ENCODE measurements at regions not wholly inside any gene's neighbourhood (a gene's known extent, or its start where the extent isn't known, plus 50 kb on each side); places are given as distances from the start of the nearest gene placed in this dataset.
A peak's percentile ranks its signal among the peaks of the same experiment; 100 is the strongest.

DNA sequence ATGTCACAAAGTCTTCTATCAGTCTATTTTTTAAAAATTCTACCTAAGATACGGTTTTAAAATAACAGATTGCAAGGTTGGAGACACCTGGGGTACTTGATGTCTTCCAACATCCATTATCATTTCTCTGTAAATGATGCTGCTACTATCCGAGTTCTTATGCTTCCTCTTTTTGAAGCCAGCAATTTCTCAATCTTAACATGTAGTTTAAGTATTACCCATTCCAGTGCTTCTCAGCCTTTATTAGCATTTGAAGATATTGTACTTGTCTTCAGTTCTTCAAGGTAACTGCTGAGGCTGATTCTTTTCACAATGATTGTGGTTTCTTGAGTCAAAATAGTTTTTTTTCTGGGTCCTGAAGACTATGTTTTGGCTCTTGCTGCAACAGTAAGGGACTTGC lies 96.4 kb upstream of the SELENOP start:
- Mint-ChIP-seq H3K4me1 (peaks cover 3% of the 10 kb centered on the region; the same call in 2 of the 3 replicates), H3K27me3 (ENCODE audit: insufficient read depth, low read depth, poor library complexity) (peaks cover 32% of the 10 kb centered on the region), H3K4me3 (peak overlapping the region; percentile 84), H3K27ac (no peak overlapping the region), H3K9me3 (no peaks in the 10 kb centered on the region; the same call in 2 of the 3 replicates), H3K36me3 (ENCODE audit: low read depth) (no peaks in the 10 kb centered on the region)
- H3K27ac ChIP-seq (ENCODE audit: low read depth): no peak overlapping the region
- no peaks in the 10 kb centered on the region for H4K20me1 ChIP-seq (replicated peaks; ENCODE audit: insufficient read depth)
- H3K4me1 ChIP-seq (ENCODE audit: insufficient read depth): no peaks in the 10 kb centered on the region
- no peak for ATAC-seq
- no peaks in the 10 kb centered on the region for H3F3A ChIP-seq (replicated peaks; ENCODE audit: low read depth)
- no peak for TF ChIP-seq ZNF114 (CRISPR knock-in tag; IDR thresholded peaks at IDR 0.05)
- no peak for TF ChIP-seq CREB1 (CRISPR knock-in tag; IDR thresholded peaks at IDR 0.05; ENCODE audit: low read depth)
- TF ChIP-seq, protein P1, sequence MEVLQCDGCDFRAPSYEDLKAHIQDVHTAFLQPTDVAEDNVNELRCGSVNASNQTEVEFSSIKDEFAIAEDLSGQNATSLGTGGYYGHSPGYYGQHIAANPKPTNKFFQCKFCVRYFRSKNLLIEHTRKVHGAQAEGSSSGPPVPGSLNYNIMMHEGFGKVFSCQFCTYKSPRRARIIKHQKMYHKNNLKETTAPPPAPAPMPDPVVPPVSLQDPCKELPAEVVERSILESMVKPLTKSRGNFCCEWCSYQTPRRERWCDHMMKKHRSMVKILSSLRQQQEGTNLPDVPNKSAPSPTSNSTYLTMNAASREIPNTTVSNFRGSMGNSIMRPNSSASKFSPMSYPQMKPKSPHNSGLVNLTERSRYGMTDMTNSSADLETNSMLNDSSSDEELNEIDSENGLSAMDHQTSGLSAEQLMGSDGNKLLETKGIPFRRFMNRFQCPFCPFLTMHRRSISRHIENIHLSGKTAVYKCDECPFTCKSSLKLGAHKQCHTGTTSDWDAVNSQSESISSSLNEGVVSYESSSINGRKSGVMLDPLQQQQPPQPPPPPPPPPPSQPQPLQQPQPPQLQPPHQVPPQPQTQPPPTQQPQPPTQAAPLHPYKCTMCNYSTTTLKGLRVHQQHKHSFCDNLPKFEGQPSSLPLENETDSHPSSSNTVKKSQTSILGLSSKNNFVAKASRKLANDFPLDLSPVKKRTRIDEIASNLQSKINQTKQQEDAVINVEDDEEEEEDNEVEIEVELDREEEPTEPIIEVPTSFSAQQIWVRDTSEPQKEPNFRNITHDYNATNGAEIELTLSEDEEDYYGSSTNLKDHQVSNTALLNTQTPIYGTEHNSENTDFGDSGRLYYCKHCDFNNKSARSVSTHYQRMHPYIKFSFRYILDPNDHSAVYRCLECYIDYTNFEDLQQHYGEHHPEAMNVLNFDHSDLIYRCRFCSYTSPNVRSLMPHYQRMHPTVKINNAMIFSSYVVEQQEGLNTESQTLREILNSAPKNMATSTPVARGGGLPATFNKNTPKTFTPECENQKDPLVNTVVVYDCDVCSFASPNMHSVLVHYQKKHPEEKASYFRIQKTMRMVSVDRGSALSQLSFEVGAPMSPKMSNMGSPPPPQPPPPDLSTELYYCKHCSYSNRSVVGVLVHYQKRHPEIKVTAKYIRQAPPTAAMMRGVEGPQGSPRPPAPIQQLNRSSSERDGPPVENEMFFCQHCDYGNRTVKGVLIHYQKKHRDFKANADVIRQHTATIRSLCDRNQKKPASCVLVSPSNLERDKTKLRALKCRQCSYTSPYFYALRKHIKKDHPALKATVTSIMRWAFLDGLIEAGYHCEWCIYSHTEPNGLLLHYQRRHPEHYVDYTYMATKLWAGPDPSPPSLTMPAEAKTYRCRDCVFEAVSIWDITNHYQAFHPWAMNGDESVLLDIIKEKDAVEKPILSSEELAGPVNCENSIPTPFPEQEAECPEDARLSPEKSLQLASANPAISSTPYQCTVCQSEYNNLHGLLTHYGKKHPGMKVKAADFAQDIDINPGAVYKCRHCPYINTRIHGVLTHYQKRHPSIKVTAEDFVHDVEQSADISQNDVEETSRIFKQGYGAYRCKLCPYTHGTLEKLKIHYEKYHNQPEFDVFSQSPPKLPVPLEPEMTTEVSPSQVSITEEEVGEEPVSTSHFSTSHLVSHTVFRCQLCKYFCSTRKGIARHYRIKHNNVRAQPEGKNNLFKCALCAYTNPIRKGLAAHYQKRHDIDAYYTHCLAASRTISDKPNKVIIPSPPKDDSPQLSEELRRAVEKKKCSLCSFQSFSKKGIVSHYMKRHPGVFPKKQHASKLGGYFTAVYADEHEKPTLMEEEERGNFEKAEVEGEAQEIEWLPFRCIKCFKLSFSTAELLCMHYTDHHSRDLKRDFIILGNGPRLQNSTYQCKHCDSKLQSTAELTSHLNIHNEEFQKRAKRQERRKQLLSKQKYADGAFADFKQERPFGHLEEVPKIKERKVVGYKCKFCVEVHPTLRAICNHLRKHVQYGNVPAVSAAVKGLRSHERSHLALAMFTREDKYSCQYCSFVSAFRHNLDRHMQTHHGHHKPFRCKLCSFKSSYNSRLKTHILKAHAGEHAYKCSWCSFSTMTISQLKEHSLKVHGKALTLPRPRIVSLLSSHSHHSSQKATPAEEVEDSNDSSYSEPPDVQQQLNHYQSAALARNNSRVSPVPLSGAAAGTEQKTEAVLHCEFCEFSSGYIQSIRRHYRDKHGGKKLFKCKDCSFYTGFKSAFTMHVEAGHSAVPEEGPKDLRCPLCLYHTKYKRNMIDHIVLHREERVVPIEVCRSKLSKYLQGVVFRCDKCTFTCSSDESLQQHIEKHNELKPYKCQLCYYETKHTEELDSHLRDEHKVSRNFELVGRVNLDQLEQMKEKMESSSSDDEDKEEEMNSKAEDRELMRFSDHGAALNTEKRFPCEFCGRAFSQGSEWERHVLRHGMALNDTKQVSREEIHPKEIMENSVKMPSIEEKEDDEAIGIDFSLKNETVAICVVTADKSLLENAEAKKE (CRISPR knock-in tag; IDR thresholded peaks at IDR 0.05): no peak
- no peak for TF ChIP-seq REST (IDR thresholded peaks at IDR 0.05; ENCODE audit: unreplicated experiment)
- no peak for TF ChIP-seq JUNB (IDR thresholded peaks at IDR 0.05; ENCODE audit: unreplicated experiment)
- TF ChIP-seq STAT1 (IDR thresholded peaks at IDR 0.05; ENCODE audit: unreplicated experiment): no peak
- TF ChIP-seq, protein P2, sequence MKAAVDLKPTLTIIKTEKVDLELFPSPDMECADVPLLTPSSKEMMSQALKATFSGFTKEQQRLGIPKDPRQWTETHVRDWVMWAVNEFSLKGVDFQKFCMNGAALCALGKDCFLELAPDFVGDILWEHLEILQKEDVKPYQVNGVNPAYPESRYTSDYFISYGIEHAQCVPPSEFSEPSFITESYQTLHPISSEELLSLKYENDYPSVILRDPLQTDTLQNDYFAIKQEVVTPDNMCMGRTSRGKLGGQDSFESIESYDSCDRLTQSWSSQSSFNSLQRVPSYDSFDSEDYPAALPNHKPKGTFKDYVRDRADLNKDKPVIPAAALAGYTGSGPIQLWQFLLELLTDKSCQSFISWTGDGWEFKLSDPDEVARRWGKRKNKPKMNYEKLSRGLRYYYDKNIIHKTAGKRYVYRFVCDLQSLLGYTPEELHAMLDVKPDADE (IDR thresholded peaks at IDR 0.05): no peak
- TF ChIP-seq ZNF331 (CRISPR knock-in tag; IDR thresholded peaks at IDR 0.05; ENCODE audit: low read depth): no peak
- TF ChIP-seq EZH2 (IDR thresholded peaks at IDR 0.05; ENCODE audit: low read depth, unreplicated experiment): no peak
- TF ChIP-seq NANOG (IDR thresholded peaks at IDR 0.05; ENCODE audit: borderline replicate concordance): no peak
- TF ChIP-seq POLR2AphosphoS5 (IDR thresholded peaks at IDR 0.05; ENCODE audit: low read depth): no peak
- no peak for TF ChIP-seq EZH2phosphoT487 (IDR thresholded peaks at IDR 0.05; ENCODE audit: unreplicated experiment)
- TF ChIP-seq CTCF (conservative IDR thresholded peaks at IDR 0.05; ENCODE audit: low read depth in 2 of 2): no peak
- peak overlapping the region; percentile 73 for H3K4me2 ChIP-seq
- no peaks in the 10 kb centered on the region for H3K79me2 ChIP-seq (replicated peaks; ENCODE audit: insufficient read depth)
- peak overlapping the region; percentile 52 for H3K4me3 ChIP-seq
- no peaks in the 10 kb centered on the region for H3K36me3 ChIP-seq (ENCODE audit: insufficient read depth)
- H2AFZ ChIP-seq: peak overlapping the region; percentile 87
- DNase-seq (ENCODE audit: low spot score): no peak
- H3K27me3 ChIP-seq (ENCODE audit: insufficient read depth): peaks cover 44% of the 10 kb centered on the region
- H3K9me2 ChIP-seq (ENCODE audit: insufficient read depth): no peaks in the 10 kb centered on the region

All from GM23338 (cell line).